Activated T-helper 2 cell treated with anti-CD3 and anti-CD28 coated beads, Interferon-gamma antibody, Interleukin-2, Interleukin-4, amounts not matched to agents 10 μg/mL and 5 μg/mL and 100 μg/mL, durations not matched to agents 14 hours and 24 hours and 36 hours (primary cell): ENCODE measurements at regions not wholly inside any gene's neighbourhood (a gene's known extent, or its start where the extent isn't known, plus 50 kb on each side); places are given as distances from the start of the nearest gene placed in this dataset.

ENCODE experiments used
- DNase-seq: peaks from one replicate; pipeline ENCODE4 v3.0.0; 2021; ENCODE audit warnings: low spot score
- H3K27ac Mint-ChIP-seq: one replicate; pipeline ENCODE4 v1.8.0; 2021; ENCODE audit warnings: mixed read lengths
- H3K27me3 Mint-ChIP-seq: one replicate; pipeline ENCODE4 v1.8.0; 2021; ENCODE audit warnings: low read depth, mixed read lengths
- H3K36me3 Mint-ChIP-seq: one replicate; pipeline ENCODE4 v1.8.0; 2021; ENCODE audit warnings: low read depth, mixed read lengths
- H3K4me1 Mint-ChIP-seq: one replicate; pipeline ENCODE4 v1.8.0; 2021; ENCODE audit warnings: low read depth, mixed read lengths
- H3K4me3 Mint-ChIP-seq: one replicate; pipeline ENCODE4 v1.8.0; 2021; ENCODE audit warnings: low read depth, mild to moderate bottlenecking, moderate library complexity, mixed read lengths
- H3K9me3 Mint-ChIP-seq: one replicate; pipeline ENCODE4 v1.8.0; 2021; ENCODE audit warnings: mixed read lengths
- intact Hi-C: fragments of 100-400 bp; cut with micrococcal nuclease; formaldehyde crosslinking; loops from one replicate; pipeline ENCODE4 v1.15.1; 2023

GRCh38 chr4:123037804-123038203, 115.4 kb upstream of the NUDT6 start:
- H3K9me3 Mint-ChIP-seq, result peaks cover 12% of the 10 kb centered on the region
- H3K36me3 Mint-ChIP-seq, result peaks cover 20% of the 10 kb centered on the region
- DNase-seq, result no peak
- H3K27me3 Mint-ChIP-seq, result no peaks in the 10 kb centered on the region
- peaks cover 6% of the 10 kb centered on the region for H3K4me1 Mint-ChIP-seq
- no peak overlapping the region for H3K27ac Mint-ChIP-seq
- no peak overlapping the region for H3K4me3 Mint-ChIP-seq
- intact Hi-C loops, result no loop called here

GRCh38 chr4:123042095-123042494, 119.7 kb upstream of the NUDT6 start:
- Mint-ChIP-seq H3K36me3 (peaks cover 42% of the 10 kb centered on the region), H3K4me1 (peaks cover 6% of the 10 kb centered on the region), H3K27ac (no peak overlapping the region)

GRCh38 chr4:123043013-123043412, 120.6 kb upstream of the NUDT6 start:
- H3K27me3 Mint-ChIP-seq, result no peaks in the 10 kb centered on the region
- H3K4me3 Mint-ChIP-seq, result no peak overlapping the region
- H3K9me3 Mint-ChIP-seq, result peaks cover 31% of the 10 kb centered on the region
- peaks cover 1% of the 10 kb centered on the region for H3K4me1 Mint-ChIP-seq
- peaks cover 49% of the 10 kb centered on the region for H3K36me3 Mint-ChIP-seq
- H3K27ac Mint-ChIP-seq, result no peak overlapping the region
- intact Hi-C loops, result no loop called here
- no peak for DNase-seq

More at GRCh38 chr4:123042095-123042494, 119.7 kb upstream of the NUDT6 start:
- no peak for DNase-seq
- H3K27me3 Mint-ChIP-seq, result no peaks in the 10 kb centered on the region
- H3K4me3 Mint-ChIP-seq, result no peak overlapping the region
- peaks cover 24% of the 10 kb centered on the region for H3K9me3 Mint-ChIP-seq
- intact Hi-C loops, result no loop called here

GRCh38 chr4:123043793-123044425, 121.5 kb upstream of the NUDT6 start:
- peaks cover 40% of the 10 kb centered on the region for H3K9me3 Mint-ChIP-seq
- no peak for DNase-seq
- H3K36me3 Mint-ChIP-seq, result peaks cover 51% of the 10 kb centered on the region
- intact Hi-C loops, result no loop called here
- no peaks in the 10 kb centered on the region for H3K27me3 Mint-ChIP-seq
- H3K4me1 Mint-ChIP-seq, result no peaks in the 10 kb centered on the region
- H3K27ac Mint-ChIP-seq, result no peak overlapping the region
- no peak overlapping the region for H3K4me3 Mint-ChIP-seq

- intact Hi-C loops, result no loop called here
- H3K27ac Mint-ChIP-seq, result no peak overlapping the region
- no peak for DNase-seq
- H3K9me3 Mint-ChIP-seq, result peaks cover 59% of the 10 kb centered on the region
- H3K4me3 Mint-ChIP-seq, result no peak overlapping the region
- no peaks in the 10 kb centered on the region for H3K4me1 Mint-ChIP-seq
- peaks cover 47% of the 10 kb centered on the region for H3K36me3 Mint-ChIP-seq
- no peaks in the 10 kb centered on the region for H3K27me3 Mint-ChIP-seq
Measured at GRCh38 chr4:123046096-123046495, 123.7 kb upstream of the NUDT6 start.

- Mint-ChIP-seq H3K4me3 (no peak overlapping the region), H3K27me3 (no peaks in the 10 kb centered on the region), H3K27ac (no peak overlapping the region), H3K9me3 (peaks cover 57% of the 10 kb centered on the region), H3K36me3 (peaks cover 48% of the 10 kb centered on the region), H3K4me1 (no peaks in the 10 kb centered on the region)
- intact Hi-C loops, result no loop called here
- no peak for DNase-seq
Measured at GRCh38 chr4:123050018-123050417, 127.6 kb upstream of the NUDT6 start.

GRCh38 chr4:123052007-123052406, 129.6 kb upstream of the NUDT6 start:
- intact Hi-C loops, result no loop called here
- DNase-seq, result no peak
- Mint-ChIP-seq H3K27me3 (no peaks in the 10 kb centered on the region), H3K4me1 (no peaks in the 10 kb centered on the region), H3K27ac (no peak overlapping the region), H3K36me3 (peaks cover 48% of the 10 kb centered on the region), H3K9me3 (peaks cover 51% of the 10 kb centered on the region), H3K4me3 (no peak overlapping the region)

GRCh38 chr4:123055943-123056342, 133.5 kb upstream of the NUDT6 start:
- Mint-ChIP-seq H3K27ac (no peak overlapping the region), H3K27me3 (no peaks in the 10 kb centered on the region), H3K36me3 (peaks cover 54% of the 10 kb centered on the region), H3K9me3 (peaks cover 34% of the 10 kb centered on the region), H3K4me1 (no peaks in the 10 kb centered on the region), H3K4me3 (no peak overlapping the region)
- no peak for DNase-seq
- intact Hi-C loops, result no loop called here

- intact Hi-C loops, result no loop called here
- no peaks in the 10 kb centered on the region for H3K4me1 Mint-ChIP-seq
Measured at GRCh38 chr4:123060039-123060770, 137.8 kb upstream of the NUDT6 start.

GRCh38 chr4:123064390-123064789, 142.0 kb upstream of the NUDT6 start:
- no peak for DNase-seq
- Mint-ChIP-seq H3K36me3 (peaks cover 16% of the 10 kb centered on the region), H3K27ac (no peak overlapping the region), H3K4me3 (no peak overlapping the region), H3K9me3 (peaks cover 9% of the 10 kb centered on the region), H3K4me1 (no peaks in the 10 kb centered on the region), H3K27me3 (no peaks in the 10 kb centered on the region)
- intact Hi-C loops, result no loop called here

More at GRCh38 chr4:123060039-123060770, 137.8 kb upstream of the NUDT6 start:
- H3K4me3 Mint-ChIP-seq, result no peak overlapping the region
- peaks cover 35% of the 10 kb centered on the region for H3K36me3 Mint-ChIP-seq
- no peak overlapping the region for H3K27ac Mint-ChIP-seq
- peaks cover 20% of the 10 kb centered on the region for H3K9me3 Mint-ChIP-seq
- no peaks in the 10 kb centered on the region for H3K27me3 Mint-ChIP-seq
- no peak for DNase-seq

GRCh38 chr4:123068081-123068480, 145.7 kb upstream of the NUDT6 start:
- no peaks in the 10 kb centered on the region for H3K27me3 Mint-ChIP-seq

GRCh38 chr4:123072060-123072459, 149.7 kb upstream of the NUDT6 start:
- intact Hi-C loops, result no loop called here
- no peaks in the 10 kb centered on the region for H3K9me3 Mint-ChIP-seq
- H3K27ac Mint-ChIP-seq, result no peak overlapping the region
- H3K4me1 Mint-ChIP-seq, result no peaks in the 10 kb centered on the region
- no peak for DNase-seq
- H3K27me3 Mint-ChIP-seq, result no peaks in the 10 kb centered on the region
- H3K36me3 Mint-ChIP-seq, result no peaks in the 10 kb centered on the region
- no peak overlapping the region for H3K4me3 Mint-ChIP-seq

More at GRCh38 chr4:123068081-123068480, 145.7 kb upstream of the NUDT6 start:
- Mint-ChIP-seq H3K4me1 (no peaks in the 10 kb centered on the region), H3K27ac (no peak overlapping the region), H3K9me3 (no peaks in the 10 kb centered on the region), H3K4me3 (no peak overlapping the region), H3K36me3 (no peaks in the 10 kb centered on the region)
- DNase-seq, result no peak
- intact Hi-C loops, result no loop called here

- no peaks in the 10 kb centered on the region for H3K36me3 Mint-ChIP-seq
- H3K27me3 Mint-ChIP-seq, result no peaks in the 10 kb centered on the region
- no peaks in the 10 kb centered on the region for H3K9me3 Mint-ChIP-seq
- no peak for DNase-seq
- H3K4me3 Mint-ChIP-seq, result no peak overlapping the region
- no peaks in the 10 kb centered on the region for H3K4me1 Mint-ChIP-seq
- no peak overlapping the region for H3K27ac Mint-ChIP-seq
- intact Hi-C loops, result no loop called here
Measured at GRCh38 chr4:123073650-123074049, 151.3 kb upstream of the NUDT6 start.
